ENCODE measurements at regions not wholly inside any gene's neighbourhood (a gene's known extent, or its start where the extent isn't known, plus 50 kb on each side); places are given as distances from the start of the nearest gene placed in this dataset.
"Not testable (repeated sequence)": the region's sequence is repeated elsewhere in the genome, so short reads cannot be mapped to it uniquely, and the experiment has no call there.

- H3K9me2 ChIP-seq (replicated peaks; ENCODE audit: control insufficient read depth, low read length) = 0 out of 2 replicates have a peak, but pooled peaks cover 2% of the 10 kb centered on the region
- no peaks in the 10 kb centered on the region for H3F3A ChIP-seq (ENCODE audit: control insufficient read depth, insufficient read depth)
- no peaks in the 10 kb centered on the region for H3K9me3 ChIP-seq (ENCODE audit: control insufficient read depth, insufficient read depth, low read length)
- TF ChIP-seq EZH2phosphoT487 (IDR thresholded peaks at IDR 0.05; ENCODE audit: borderline replicate concordance, low read length) (no peak), CTCF (IDR thresholded peaks at IDR 0.05; ENCODE audit: low read depth, low read length, poor library complexity, severe bottlenecking) (no peak)
- H3K4me3 ChIP-seq (ENCODE audit: low read length) = no peak overlapping the region
- no peaks in the 10 kb centered on the region for H3K27me3 ChIP-seq (ENCODE audit: control insufficient read depth, low read length)
- H3K36me3 ChIP-seq (ENCODE audit: control insufficient read depth, low read length) = no peaks in the 10 kb centered on the region
- H4K20me1 ChIP-seq (ENCODE audit: control insufficient read depth, insufficient read depth, low read depth, low read length) = no peaks in the 10 kb centered on the region
- H3K4me2 ChIP-seq (ENCODE audit: low read length) = no peak overlapping the region
- no peaks in the 10 kb centered on the region for H3K79me2 ChIP-seq (ENCODE audit: control insufficient read depth, low read length)
- no peak overlapping the region for H3K27ac ChIP-seq (ENCODE audit: low read depth, low read length)
- H3K4me1 ChIP-seq (ENCODE audit: control insufficient read depth, low read length) = no peaks in the 10 kb centered on the region
Observed at GRCh38 chr6:97978855-97979271, 695.8 kb upstream of the MMS22L start.

DNA sequence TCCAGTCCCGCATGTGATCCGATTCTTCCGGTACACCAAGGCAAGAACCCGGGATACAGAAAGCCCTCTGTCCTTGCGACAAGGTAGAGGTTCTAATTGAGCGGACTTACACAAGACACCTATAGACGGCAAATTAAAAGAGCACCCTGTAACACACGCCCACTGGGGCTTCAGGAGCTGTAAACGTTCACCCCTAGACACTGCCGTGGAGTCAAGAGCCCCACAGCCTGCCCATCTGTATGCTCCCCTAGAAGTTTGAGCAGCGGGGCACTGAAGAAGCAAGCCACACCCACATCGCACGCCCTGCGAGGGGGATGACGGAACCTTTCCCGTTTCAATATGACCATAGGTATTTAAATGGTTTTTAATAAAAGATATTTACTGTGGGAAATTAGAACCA, 696.3 kb upstream of the MMS22L start:
- H3K27me3 ChIP-seq (ENCODE audit: control insufficient read depth, low read length); H3K36me3 ChIP-seq (ENCODE audit: control insufficient read depth, low read length); H3K79me2 ChIP-seq (ENCODE audit: control insufficient read depth, low read length); H3K9me3 ChIP-seq (ENCODE audit: control insufficient read depth, insufficient read depth, low read length); H3K4me2 ChIP-seq (ENCODE audit: low read length); H3K4me3 ChIP-seq (ENCODE audit: low read length); H3F3A ChIP-seq (ENCODE audit: control insufficient read depth, insufficient read depth); H3K27ac ChIP-seq (ENCODE audit: low read depth, low read length); H3K9me2 ChIP-seq (replicated peaks; ENCODE audit: control insufficient read depth, low read length); H3K4me1 ChIP-seq (ENCODE audit: control insufficient read depth, low read length); H4K20me1 ChIP-seq (ENCODE audit: control insufficient read depth, insufficient read depth, low read depth, low read length): not testable (repeated sequence)

GRCh38 chr6:97989451-97989850, 706.4 kb upstream of the MMS22L start:
- no peaks in the 10 kb centered on the region for H3K4me1 ChIP-seq (ENCODE audit: control insufficient read depth, low read length)
- no peaks in the 10 kb centered on the region for H3K79me2 ChIP-seq (ENCODE audit: control insufficient read depth, low read length)
- no peak overlapping the region for H3K4me3 ChIP-seq (ENCODE audit: low read length)
- TF ChIP-seq CTCF (IDR thresholded peaks at IDR 0.05; ENCODE audit: low read depth, low read length, poor library complexity, severe bottlenecking) (no peak), EZH2phosphoT487 (IDR thresholded peaks at IDR 0.05; ENCODE audit: borderline replicate concordance, low read length) (no peak)
- no peaks in the 10 kb centered on the region for H3K36me3 ChIP-seq (ENCODE audit: control insufficient read depth, low read length)
- no peaks in the 10 kb centered on the region for H3K27me3 ChIP-seq (ENCODE audit: control insufficient read depth, low read length)
- no peak overlapping the region for H3K27ac ChIP-seq (ENCODE audit: low read depth, low read length)
- no peaks in the 10 kb centered on the region for H4K20me1 ChIP-seq (ENCODE audit: control insufficient read depth, insufficient read depth, low read depth, low read length)
- no peaks in the 10 kb centered on the region for H3F3A ChIP-seq (ENCODE audit: control insufficient read depth, insufficient read depth)
- no peaks in the 10 kb centered on the region for H3K9me3 ChIP-seq (ENCODE audit: control insufficient read depth, insufficient read depth, low read length)
- H3K4me2 ChIP-seq (ENCODE audit: low read length) = no peak overlapping the region
- H3K9me2 ChIP-seq (replicated peaks; ENCODE audit: control insufficient read depth, low read length) = no peaks in the 10 kb centered on the region

- Histone ChIP-seq H3K36me3 (ENCODE audit: control insufficient read depth, low read length) (no peaks in the 10 kb centered on the region), H3K4me2 (ENCODE audit: low read length) (no peak overlapping the region), H3K27me3 (ENCODE audit: control insufficient read depth, low read length) (no peaks in the 10 kb centered on the region), H3K4me3 (ENCODE audit: low read length) (no peak overlapping the region), H3F3A (ENCODE audit: control insufficient read depth, insufficient read depth) (no peaks in the 10 kb centered on the region), H3K27ac (ENCODE audit: low read depth, low read length) (no peak overlapping the region), H4K20me1 (ENCODE audit: control insufficient read depth, insufficient read depth, low read depth, low read length) (no peaks in the 10 kb centered on the region), H3K79me2 (ENCODE audit: control insufficient read depth, low read length) (no peaks in the 10 kb centered on the region), H3K9me3 (ENCODE audit: control insufficient read depth, insufficient read depth, low read length) (no peaks in the 10 kb centered on the region), H3K9me2 (replicated peaks; ENCODE audit: control insufficient read depth, low read length) (no peaks in the 10 kb centered on the region), H3K4me1 (ENCODE audit: control insufficient read depth, low read length) (no peaks in the 10 kb centered on the region)
- TF ChIP-seq CTCF (IDR thresholded peaks at IDR 0.05; ENCODE audit: low read depth, low read length, poor library complexity, severe bottlenecking) (no peak), EZH2phosphoT487 (IDR thresholded peaks at IDR 0.05; ENCODE audit: borderline replicate concordance, low read length) (no peak)
Observed at GRCh38 chr6:97995158-97995557, 712.1 kb upstream of the MMS22L start.
